ENCODE measurements at regions not wholly inside any gene's neighbourhood (a gene's known extent, or its start where the extent isn't known, plus 50 kb on each side); places are given as distances from the start of the nearest gene placed in this dataset.
"Not testable (repeated sequence)": the region's sequence is repeated elsewhere in the genome, so short reads cannot be mapped to it uniquely, and the experiment has no call there.

DNA sequence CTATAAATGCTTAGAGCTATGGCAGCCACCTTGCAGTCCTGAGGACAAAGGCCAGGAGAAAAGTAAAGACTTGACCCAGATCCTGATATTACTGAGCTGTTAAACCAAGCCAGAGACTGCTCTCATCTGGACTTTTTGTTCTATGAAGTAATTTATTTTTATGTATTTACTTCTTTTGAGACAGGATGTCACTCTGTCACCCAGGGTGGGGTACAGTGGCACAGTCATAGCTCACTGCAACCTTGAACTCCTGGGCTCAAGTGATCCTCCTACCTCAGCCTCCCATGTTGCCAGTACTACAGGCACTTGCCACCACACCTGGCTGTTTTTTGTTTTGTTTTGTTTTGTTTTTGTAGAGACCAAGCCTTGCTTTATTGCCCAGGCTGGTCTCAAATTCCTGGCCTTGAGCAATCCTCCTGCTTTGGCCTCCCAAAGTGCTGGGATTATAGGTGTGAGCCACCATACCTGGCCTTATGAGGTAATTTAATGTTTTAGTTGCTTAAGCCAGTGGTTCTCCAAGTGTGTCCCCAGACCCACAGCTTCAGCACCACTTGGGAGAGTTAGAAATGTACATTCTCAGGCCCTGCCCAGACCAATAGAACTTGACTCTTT lies 112.1 kb downstream of the COPRS start:
- DNase-seq: no peak

- no peak for DNase-seq
Measured at GRCh38 chr17:31745964-31746600, 113.0 kb downstream of the COPRS start.

DNA sequence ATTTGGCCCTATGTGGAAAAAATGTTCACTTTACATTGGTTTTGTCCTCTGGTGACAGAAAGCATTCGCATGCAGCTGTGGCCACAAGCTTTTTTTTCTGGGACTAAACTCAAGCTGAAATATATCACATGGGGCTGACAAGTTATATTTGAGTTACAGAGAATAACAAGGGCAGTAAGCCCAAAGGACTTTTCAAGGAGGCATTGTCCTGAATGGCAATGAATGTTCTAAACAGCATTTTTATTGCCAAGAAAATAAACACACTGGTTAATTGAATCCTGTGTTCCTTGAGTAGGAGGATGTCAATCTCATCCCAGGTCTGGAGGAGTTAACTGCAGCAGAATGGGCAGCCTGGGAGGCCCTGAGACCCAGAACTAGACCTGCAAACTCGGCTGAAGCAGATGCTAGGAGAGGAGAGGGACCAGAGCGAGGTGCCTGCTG lies 114.5 kb downstream of the COPRS start:
- DNase-seq: no peak

- no peak for DNase-seq
Measured at GRCh38 chr17:31743797-31744196, 115.2 kb downstream of the COPRS start.

- DNase-seq: no peak
Measured at GRCh38 chr17:31741371-31741770, 117.7 kb downstream of the COPRS start.

- no peak for DNase-seq
Measured at GRCh38 chr17:31740611-31741082, 118.4 kb downstream of the COPRS start.

DNA sequence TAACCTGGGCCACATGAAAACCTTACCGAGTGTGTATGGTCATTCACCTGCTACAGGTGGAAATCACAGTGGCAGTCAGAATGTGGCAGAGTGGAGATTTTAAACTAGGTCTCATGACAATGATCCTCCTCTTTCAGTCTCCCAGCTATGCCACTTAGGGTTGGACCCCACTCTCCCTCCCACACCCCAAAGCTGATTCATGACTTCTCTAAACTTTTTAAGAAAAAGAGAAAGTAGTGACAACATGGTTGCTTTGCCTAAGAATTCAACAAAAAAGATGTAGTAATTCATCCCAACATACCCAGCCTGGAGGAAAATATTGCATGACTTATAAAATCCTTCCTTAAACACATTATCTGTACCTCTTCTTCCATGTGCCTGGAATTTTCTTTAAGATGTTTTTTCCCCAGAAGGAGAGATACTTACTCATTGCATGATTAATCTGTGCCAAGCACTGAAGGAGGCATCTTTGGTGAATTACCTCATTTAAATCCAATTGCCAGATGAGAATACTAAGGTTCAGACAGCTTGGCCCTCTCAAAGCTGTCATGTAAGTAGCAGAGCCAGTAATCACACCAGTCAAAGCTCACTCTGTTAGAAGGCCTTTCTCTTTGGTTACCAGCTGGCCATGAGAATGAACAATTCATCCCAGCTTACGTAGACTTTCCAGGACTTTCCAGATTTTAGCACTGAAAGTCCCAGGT lies 119.9 kb downstream of the COPRS start:
- no peak for DNase-seq

- no peak for DNase-seq
Measured at GRCh38 chr17:31738488-31738887, 120.6 kb downstream of the COPRS start.

DNA sequence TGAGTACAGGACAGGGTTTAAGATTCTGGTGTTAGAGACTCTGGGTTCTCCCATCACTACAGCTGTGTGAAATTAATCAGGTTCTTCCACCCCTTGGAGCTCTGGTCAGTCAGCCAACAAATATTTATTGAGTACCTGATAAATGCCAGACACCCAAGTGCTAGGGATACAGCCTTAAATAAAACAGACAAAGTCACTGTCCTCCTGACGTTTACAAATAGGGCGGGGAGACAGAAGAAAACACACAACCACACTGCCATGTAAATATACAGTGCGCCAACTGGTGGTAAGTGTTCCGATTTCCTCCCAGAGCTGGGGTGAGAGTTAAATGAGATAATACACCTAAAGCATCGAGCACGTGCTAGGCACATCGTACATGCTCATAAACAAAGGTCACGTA lies 121.0 kb downstream of the COPRS start:
- DNase-seq: no peak

DNA sequence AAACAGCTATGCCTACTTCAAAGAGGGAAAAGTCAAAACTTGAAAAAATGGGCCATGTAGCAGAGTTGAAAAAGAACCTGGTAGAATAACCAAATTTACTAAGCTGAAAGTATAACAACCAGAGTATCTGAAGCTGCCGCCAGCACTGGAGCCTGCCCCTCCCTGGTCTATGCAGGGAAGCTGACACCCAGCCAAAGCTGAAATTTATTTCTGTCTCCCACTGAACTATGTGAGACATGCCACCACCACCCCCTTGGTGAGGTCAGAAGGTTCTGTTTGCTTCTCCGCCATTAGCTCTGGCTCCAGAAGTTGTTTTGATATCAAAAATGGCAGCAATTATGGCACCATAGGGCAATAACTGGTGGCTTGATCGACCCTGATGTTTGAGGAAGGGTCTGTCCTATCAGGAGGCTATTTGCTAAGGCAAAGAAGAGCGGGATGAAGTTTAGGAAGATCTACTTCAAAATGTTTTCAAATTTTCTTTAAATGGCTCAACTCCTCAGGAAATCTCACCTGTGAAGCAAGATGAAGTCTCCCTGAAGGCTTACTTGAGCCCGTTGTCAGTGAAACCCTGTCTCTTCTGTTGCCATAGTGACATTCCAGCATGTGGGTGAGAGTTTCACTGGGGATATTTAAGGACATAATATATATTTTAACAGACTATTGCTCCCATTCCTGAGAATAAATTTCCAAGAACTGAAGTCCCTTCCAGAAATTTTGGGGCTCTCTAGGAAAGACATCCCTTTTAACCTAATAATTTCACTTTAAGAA lies 122.0 kb downstream of the COPRS start:
- no peak for DNase-seq

DNA sequence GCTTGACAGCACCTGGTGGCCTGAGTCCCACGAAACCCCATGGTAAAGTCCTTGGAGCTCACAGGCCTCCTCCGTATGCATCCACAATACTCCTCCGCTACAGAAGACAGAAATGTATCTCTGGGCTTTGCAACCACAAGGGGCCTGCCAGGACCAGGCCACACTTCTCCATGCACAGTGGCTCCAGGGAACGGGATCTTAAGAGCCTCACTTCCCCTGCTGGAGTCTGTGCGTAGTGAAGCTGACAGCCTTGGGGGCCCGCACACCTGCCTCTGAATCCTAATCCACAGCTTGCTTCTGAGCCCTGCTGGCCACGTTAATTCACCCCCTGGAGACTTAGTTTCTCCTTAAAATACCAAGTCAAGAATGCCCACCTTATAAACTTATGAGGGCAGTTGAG lies 125.7 kb downstream of the COPRS start:
- no peak for DNase-seq

DNA sequence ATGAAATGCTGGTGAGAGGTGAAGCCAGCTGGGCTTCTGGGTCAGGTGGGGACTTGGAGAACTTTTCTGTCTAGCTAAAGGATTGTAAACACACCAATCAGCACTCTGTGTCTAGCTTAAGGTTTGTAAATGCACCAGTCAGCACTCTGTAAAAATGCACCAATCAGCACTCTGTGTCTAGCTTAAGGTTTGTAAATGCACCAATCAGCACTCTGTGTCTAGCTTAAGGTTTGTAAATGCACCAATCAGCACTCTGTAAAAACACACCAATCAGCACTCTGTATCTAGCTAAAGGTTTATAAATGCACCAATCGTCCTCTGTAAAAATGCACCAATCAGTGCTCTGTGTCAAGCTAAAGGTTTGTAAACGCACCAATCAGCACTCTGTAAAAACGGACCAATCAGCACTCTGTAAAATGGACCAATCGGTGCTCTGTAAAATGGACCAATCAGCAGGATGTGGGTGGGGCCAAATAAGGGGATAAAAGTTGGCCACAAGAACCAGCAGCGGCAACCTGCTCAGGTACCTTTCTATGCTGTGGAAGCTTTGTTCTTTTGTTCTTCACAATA lies 127.4 kb downstream of the COPRS start:
- DNase-seq: not testable (repeated sequence)

GRCh38 chr17:31731118-31731517 lies 127.9 kb downstream of the COPRS start:
- no peak for DNase-seq

GRCh38 chr17:31726980-31727427 lies 132.0 kb downstream of the COPRS start:
- DNase-seq: no peak

DNA sequence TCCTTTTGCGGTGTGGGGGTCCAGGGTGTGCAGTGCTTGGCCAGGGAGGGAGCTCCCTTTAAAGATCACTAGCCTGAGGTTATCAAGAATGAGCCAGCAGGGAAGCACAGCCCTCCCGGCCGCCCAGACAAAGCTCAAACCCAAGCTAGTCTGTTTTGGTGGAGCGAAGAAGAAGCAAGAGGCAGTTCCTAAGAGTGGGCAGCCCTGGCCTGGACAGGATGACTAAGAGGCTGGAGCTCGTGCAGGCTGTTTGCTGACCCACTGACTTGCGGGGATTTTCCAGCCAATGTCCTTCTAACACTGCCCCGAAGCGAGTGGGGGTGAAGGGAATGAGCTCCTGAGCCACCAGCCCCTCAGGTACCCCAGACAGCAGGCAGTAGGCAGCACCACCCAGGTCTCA lies 134.4 kb downstream of the COPRS start:
- DNase-seq: no peak

DNA sequence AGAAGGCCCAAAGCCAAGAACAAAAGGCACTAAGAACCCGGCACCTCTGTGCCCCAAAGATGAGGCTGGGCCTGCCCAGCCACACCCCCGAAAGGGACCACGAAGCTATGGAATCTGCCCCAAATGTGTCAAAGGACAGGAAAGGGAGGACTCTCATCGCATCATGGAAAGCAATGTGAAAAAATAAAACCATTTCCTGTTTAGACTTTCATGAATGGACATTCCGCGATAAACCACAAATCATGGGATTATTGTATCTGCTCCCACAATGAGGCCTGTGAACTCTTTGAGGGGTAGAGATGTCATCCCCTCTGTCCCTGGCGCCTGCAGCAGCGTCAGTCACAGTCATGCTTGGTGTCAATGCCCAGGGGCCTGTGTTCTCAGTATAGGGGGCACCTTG lies 135.0 kb downstream of the COPRS start:
- DNase-seq: no peak

GRCh38 chr17:31722251-31723056 lies 136.6 kb downstream of the COPRS start:
- DNase-seq: no peak

- no peak for DNase-seq
Measured at GRCh38 chr17:31721291-31722025, 137.6 kb downstream of the COPRS start.

- not testable (repeated sequence) for DNase-seq
Measured at GRCh38 chr17:31717251-31717650, 141.8 kb downstream of the COPRS start.

GRCh38 chr17:31715446-31715845 lies 143.6 kb downstream of the COPRS start:
- no peak for DNase-seq

DNA sequence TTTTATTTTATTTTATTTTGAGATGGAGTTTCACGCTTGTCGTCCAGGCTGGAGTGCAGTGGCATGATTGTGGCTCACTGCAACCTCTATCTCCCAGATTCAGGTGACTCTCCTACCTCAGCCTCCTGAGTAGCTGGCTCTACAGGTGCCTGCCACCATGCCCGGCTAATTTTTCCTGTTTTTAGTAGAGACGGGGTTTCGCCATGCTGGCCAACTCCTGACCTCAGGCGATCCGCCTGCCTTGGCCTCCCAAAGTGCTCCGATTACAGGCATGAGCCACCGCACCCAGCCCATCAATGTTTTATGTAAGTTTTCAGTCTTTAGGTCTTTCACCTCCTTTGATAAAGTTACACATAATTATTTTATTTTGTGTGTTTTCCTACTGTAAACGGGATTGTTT lies 154.6 kb downstream of the COPRS start:
- no peak for DNase-seq
